Eye (tissue), 1 donor: ENCODE measurements at regions not wholly inside any gene's neighbourhood (a gene's known extent, or its start where the extent isn't known, plus 50 kb on each side); places are given as distances from the start of the nearest gene placed in this dataset.
A peak's percentile ranks its signal among the peaks of the same experiment; 100 is the strongest.
"Not testable (repeated sequence)": the region's sequence is repeated elsewhere in the genome, so short reads cannot be mapped to it uniquely, and the experiment has no call there.

ENCODE experiments used
- DNase-seq: peaks from one replicate; pipeline ENCODE4 v3.0.0-alpha.2; 2015

DNA sequence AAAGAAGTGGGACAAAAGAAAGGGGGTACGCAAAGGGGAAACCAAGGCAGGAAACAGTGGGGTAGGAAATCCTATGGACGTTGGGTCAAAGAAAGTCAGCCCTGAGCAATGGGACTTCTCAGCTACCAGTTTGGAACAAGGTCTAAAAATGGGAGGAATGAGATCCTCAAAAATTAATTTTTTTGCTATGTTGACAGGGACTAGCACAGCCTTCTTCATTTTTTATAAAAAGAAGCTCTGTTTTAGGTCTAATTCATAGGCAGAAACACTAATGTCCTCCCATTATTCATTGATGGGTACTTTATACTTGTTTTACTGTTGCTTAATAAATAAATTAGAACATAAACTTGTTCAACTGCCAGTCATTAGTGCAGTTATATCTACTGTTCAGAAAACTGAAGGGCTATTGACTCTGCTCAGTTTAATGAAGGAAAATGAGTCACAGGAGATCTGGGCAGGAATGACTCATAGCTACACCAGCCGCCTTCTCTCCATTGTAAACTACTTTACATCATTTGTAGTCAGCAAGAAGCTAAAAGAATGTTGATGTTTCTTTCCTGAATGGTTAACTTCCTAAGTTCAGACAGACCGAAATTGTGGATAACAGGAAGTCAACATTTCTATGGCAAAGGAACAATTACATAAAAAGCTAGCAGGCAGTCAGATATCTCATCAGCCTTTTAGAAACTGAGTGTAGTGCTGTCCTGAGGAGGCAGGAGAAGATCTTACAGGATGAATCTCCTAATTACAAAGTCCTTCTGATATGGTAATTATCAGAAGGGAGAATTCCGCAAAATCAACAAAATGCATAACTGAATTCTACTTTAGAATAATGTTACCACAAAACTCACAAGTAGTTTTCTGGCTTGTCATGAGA is 356.4 kb upstream of the PKN2 start:
- DNase-seq, result no peak

DNA sequence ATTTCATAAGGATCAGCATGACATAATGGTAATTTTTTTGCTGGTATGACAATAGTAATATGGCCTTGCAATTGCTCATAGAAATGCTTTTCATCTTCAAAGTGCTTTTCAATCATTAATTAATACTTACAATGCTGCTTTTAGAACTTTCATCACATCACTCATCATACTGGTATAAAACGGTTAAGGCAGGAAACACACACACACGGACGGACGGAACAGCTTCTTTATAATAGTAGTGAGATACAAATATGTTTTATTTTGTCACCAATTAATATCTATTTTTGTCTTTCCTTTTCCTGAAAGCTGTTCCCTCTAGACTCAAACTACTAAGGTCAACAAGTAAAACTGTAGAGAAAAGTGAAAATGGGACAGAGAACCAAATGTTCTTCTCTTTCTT is 353.9 kb upstream of the PKN2 start:
- DNase-seq, result no peak

DNA sequence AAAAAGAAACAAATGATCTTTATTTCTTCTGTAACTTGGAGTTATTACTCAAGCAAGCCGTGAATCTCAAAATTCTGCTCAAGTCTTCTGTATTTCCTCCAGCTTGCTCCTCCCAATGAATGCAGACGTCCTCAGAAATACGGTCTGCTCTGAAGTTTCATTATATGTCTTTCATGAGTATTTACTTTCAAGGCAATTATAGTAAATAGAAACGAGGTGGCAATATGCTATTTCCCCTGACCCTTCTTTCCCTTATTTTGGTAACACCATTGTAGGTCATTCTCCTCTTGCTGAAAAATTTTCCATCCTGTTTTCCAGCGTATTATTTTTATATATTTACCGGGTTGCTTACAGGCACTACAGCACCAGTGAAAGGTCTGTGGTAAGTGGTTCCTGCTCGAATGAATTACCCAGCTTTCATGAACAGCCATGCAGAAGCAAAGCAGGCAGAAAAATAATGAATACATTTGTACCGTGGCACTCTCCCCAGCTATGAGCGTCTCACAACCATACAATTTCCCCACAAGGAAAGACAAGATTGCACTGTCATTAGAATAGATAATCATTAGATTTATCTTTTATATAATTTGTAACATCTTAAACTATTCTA is 350.9 kb upstream of the PKN2 start:
- peak; percentile 52 for DNase-seq

DNA sequence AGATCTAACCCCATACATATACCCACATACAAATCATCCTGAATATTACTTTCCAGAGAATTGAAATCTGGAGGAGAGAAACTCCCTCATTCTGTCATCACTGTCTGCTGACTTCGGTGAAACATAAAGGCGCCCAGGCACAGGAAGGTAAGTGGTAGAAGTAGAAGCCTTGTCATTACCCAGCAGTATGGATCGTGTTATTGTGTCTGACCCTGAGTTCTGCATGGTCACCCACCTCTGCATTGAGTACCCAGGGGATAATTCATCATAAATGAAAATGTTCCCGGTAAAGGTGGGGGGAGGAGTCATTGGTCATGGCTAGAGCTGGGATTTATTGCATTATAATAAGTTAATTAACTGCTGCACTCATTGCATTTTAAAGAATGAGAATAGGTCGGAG is 342.6 kb upstream of the PKN2 start:
- no peak for DNase-seq

DNA sequence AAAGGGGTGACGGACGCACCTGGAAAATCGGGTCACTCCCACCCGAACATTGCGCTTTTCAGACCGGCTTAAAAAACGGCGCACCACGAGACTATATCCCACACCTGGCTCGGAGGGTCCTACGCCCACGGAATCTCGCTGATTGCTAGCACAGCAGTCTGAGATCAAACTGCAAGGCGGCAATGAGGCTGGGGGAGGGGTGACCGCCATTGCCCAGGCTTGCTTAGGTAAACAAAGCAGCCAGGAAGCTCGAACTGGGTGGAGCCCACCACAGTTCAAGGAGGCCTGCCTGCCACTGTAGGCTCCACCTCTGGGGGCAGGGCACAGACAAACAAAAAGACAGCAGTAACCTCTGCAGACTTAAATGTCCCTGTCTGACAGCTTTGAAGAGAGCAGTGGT is 342.0 kb upstream of the PKN2 start:
- not testable (repeated sequence) for DNase-seq

DNA sequence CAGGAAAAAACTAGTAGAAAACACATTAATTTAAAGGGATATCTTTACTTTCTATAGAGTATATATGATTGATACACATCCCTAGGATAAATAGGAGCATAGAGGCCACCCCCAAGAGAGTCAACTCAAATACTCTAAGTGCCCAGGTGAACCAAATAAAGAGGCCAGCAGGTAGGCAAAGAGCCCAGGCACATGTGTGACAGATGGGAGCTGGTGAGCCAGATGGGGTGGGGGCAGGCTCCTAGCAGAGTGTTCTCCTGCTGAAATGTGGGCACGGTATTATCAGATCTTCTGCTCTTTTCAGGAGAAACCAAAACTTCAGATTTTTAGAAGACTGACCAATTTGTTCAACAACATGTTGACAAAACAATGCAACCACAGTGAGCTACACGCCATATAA is 333.4 kb upstream of the PKN2 start:
- DNase-seq, result no peak

DNA sequence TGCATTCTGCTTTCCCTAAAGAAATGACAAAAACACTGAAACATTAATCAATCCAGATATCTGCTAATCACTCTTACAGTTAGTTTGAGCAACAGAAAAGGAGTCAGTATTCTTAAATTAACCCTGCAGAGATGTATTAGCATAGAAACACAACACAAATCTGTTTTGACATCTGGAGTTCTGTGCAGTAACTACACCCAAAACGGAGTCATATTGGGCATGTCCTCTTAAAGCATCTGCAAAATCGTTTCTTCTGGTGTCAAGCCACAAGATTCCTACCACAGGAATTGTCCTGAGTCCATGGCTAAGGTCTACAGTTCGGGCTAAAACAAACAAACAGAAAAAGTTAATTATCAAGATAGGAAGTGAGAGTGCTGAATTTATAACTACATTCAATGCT is 332.1 kb upstream of the PKN2 start:
- no peak for DNase-seq

DNA sequence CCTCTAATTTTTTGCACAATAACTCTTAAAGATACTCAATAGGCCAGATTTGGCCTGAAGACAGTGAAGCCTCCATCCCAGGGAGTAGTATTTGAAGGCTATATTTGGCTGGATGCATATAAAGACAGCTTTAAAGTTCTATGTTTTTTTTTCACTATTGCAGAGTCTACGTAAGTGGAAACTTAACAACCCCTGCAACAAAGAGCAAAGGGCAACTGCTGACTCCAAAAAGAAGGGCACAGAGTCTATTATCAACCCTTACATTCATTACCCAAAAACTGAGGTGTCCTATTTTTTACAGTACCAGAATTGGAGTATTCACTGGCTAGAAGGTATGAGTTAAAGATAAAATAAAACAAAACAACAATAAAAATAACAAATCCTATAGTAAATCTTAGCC is 329.8 kb upstream of the PKN2 start:
- no peak for DNase-seq

DNA sequence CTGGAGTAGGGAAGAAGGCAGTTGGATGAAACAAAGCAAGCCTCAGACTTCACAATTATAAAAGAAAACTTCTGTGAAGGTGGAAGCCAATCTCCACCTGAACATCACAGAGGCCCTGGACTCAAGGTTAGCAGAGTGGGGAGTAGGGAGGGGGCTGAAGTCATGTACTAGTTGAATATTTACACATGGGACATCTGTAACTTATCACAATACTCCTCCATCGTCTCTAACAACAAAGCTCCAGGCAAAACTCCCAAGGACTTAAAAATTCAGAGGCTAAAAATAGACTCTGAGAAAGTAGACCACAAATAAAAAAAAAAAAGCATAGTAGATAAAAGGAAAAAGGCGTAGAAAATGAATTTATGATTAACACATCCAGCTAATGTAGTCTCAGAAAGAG is 326.3 kb upstream of the PKN2 start:
- peak; percentile 20 for DNase-seq

DNA sequence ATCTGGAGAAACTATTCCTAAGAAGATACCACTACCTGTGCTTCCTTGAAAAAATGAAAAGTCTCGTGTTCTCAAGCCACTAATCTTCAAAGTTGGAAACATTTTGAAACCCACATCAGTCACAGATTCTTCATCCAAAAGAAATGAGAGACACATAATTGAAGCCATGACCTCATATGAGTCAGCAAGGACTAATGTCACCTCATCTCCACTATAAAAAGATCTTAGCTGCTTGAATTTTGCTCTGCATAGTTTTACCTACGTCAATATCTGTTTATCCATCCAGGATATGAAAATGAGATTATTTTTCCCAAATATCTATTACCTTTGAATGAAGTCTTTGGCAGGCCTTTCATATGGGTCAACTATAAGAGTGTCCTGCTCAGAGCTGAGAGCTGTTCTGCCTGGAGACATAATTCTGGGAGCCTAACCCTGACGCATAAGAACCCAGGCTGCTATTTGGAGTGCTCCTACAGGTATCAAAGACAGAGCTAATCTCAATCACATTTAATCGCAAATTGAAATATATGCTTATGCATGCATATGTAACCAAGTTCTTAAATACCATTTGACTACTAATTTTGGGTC is 312.5 kb upstream of the PKN2 start:
- DNase-seq, result no peak

DNA sequence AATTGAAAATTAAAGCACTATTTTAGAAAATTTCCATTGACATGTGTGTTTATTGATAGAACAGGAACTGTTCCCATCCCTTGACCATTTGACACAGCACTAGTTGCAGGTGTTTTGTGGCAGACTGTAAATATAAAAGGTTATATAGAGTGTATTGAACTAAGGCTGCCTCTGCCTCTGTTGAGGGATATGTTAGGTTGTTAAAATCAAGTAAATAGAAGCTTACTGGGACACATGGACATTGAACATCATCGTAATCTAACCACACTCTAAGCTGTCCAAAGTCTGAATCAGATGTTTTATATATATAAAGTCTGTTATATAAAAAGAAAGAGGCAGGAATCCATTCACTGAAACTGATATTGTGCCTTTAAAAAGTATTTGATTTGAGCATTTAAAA is 308.1 kb upstream of the PKN2 start:
- DNase-seq, result no peak

DNA sequence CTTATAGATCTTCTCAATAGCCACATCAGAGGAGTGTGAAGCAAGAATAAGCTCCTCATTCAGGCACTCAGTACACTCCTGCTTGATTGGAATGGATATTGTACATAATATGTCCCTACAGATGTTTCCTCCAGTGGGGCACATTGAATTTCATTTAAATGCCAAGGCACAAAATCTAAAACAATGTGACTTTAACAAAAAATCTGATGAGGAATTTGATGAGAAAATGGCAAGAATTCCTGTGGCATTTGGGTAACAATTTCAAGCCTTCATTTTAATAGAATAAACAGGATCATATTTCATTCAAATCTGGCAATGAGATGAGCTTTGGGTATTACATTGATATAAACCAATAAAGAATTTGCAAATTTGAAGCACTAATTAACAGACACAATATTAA is 307.7 kb upstream of the PKN2 start:
- no peak for DNase-seq

DNA sequence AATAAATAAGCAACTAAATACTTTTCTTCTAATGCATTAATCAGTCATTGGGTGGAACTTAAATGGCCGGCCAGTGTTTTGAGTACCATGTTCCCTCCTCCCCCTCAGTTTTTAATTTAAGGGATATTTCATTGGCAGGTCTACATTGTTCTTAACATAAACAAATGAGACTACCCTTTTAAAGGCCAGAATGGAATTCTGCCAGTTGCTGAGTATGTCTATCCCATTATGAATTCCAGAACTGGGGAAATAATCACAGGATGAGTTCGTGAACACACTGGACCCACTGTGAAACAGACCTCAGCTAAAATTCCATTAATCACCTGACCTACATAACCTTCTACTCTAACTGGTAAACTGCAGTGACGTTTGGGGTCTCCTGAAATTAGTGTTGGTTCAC is 305.5 kb upstream of the PKN2 start:
- no peak for DNase-seq

DNA sequence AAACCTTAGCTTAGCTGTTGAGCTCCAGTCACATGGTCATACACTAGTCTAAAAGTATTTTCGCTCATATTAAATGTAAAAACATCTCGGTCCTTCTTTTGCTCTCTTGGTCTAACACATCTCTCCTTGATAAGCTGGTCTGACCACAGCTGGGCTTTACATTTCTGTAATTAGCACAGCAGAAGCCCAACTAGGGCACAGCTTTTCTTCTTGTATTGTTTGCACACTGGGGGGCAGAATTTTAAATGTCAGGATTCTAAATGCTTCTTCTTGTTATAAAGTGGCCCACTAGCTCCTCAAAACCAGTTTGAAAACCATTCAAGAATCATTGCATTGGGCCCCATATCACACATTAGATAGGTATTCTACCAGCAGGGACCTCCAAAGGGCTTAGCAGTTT is 289.1 kb upstream of the PKN2 start:
- DNase-seq, result peak; percentile 13

DNA sequence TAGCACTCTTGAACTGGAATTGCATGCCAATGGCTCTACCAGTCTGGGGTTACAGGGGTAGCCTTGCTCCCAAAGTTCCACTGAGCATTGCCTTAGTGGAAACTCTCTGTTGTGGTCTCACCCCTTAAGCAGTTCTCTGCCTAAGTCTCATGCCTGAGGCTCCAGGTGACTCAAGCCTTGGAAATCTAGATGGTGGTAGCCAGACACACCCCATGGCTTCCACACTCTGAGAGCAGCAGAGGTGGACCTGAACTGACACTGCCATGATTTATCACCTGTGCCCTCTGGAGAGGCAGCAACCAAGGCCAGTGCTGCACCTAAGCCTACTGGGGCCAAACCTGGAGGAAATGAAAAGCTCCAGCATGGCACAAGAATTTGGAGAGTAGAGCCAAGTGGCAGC is 285.7 kb upstream of the PKN2 start:
- no peak for DNase-seq

DNA sequence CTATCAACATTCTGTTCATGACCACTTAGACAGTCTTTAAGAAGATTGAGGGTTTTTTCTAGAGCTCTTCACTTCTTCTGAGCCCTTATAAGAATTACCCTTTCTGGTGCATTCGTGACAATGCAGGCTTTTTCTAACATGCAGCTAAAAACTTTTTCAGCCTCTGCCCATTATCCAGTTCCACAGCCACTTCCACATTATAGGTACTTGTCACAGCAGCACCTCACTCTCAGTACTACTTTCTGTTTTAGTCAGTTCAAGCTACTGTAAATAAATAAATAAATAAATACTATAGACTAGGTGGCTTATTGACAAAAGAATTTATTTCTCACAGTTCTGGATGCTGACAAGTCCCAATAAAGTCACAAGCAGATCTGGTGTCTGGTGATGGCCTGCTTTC is 284.4 kb upstream of the PKN2 start:
- DNase-seq, result no peak

DNA sequence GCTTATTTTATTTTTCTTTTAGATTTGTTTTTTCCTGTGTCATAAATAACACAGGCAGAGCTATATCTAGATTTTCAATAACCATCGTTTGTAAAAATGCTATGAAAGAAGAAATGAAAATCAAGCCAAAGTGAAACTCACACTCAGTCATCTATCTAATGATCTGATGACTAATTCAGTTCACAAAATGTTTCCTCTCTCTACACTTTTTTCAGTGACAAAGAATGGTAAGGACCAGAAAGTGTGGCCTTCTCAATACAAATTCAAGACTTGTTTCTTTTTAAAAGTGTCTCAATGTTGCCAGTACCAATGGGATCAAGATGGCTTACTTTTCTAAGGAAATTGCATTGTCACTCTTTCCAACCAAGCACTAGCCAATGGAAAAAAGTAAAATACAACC is 282.8 kb upstream of the PKN2 start:
- DNase-seq, result no peak

DNA sequence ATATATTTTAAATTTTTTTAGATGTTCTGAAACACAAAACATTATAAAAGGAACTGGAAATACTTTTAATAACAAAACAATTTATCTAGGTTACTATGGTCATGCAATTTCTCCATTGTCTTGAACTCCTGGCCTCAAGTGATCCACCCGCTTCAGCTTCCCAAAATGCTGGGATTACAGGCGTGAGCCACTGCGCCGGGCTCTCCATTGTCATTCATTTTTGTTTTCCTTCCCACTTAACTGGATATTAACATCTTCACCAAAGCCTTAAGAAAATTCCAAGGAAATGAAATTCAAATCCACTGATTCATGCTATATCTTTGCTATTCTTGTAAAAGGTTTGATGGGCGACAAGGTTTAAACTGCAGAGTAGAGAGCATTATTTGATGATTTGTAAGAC is 279.5 kb upstream of the PKN2 start:
- no peak for DNase-seq

DNA sequence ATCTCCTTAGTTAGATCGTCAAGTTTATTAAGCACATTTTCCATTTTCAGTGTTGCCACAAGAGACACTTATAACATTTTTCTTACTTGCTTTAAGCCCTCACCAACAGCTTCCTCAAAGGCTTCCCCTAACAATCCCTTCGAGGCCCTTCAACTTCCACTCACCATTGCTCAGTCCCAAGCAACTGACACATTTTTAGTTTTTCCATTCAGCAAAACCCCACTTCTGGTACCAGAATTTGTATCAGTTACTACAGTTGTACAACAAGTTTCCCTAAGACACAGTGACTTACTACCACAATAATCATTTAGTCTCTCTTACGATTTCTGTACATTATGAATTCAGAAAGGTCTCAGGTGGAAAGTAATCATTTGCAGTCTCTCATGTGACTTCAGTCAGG is 276.8 kb upstream of the PKN2 start:
- no peak for DNase-seq

DNA sequence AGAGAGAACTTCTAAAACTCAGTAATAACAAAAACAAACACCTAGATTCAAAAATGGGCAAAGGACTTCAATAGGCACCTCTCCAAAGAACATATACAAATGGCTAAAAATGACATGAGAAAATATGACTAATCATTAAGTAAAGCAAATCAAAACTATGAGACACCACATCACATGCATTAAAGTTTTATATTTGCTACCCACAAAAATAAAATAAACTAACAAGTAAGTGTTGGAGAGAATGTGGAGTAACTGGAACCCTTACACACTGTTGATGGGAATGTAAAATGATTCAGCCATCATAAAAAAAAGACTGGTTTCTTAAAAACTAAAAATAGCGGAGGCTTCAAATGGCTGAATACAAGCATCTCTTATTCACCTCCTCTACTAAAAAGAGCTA is 262.1 kb upstream of the PKN2 start:
- DNase-seq, result no peak

DNA sequence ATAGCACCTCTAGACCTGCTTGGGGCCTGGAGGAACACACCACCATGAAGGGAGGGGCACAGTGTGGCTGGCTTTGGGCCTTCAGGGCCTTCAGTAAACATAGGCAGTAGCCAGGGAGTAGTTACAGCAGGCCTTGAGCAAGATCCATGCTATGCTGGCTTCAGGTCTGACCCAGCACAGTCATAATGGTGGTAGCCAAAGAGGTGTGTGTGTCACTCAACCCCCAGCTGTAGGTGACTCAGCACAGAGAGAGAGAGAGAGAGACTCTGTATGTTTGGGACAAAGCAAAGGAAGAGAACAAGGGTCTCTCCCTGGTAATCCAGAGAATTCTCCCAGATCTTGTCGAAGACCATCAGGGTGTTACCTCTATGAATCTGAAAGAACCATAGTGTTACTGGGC is 250.5 kb upstream of the PKN2 start:
- no peak for DNase-seq

DNA sequence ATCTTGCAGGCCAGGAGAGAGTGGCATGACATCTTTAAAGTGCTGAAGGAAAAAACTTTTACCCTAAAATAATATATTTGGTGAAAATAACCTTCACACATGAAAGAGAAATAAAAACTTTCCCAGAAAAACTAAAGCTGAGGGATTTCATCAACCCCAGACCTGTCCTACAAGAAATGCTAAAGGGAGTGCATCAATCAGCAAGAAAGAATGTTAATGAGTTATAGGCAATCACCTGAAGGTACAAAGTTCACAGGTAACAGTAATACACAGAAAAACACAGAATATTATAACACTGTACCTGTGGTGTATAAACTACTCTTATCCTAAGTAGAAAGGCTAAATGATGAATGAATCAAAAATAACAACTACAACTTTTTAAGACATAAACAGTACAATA is 249.2 kb upstream of the PKN2 start:
- no peak for DNase-seq

DNA sequence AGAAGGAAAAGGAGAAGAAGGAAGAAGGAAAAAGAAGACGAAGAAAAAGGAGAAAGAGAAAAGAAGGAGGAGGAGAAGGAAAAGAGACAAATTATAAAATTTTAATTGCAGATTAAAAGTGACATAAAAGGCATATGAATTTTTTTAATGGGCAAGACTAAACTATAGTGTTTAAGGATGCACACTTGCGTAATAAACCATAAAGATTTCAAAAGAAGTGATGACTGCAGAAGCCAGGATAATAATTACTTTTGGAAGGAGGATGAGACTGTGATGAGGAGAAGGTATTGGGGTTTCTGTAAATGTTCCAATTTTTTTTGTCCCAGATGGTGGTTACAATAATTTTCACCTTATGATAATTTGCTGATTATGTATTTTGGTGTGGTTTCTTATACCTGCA is 243.1 kb upstream of the PKN2 start:
- no peak for DNase-seq

DNA sequence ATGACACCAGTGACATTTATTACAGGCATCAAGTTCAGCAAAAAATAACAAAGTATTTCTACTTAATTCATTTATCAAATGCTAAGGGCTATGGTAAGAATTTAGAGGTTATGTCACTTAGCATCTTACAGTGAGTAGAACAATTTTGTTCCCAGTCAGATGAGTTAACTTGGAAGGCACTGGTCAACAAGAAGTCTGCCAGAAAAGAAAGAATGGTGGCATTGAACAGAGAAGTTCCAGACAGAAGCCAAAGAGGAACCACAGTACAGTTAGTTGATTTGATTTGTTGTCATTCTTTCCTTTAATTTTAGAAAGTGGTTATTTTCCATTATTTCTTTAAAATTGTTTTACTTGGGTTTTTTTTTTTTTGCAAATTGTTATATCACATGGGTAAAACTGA is 232.2 kb upstream of the PKN2 start:
- no peak for DNase-seq

DNA sequence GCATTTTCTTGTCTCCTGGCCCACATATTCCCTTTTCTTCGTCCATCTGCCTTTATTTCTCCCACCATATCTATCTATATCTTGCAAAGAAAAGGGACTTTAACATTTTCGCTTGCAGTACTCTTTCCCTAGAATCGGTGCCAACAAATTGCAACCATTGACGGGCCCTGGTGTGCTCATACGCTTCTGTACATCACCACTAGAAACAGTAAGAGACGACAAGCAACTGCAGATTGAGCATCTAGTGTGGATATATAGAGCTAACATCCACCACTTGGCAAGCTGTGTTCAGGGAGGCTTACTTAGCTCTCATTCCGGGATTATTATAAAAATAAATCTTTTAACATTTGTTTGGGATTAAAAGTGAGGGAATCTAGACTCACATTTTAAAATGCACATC is 230.8 kb upstream of the PKN2 start:
- no peak for DNase-seq
